ENCODE measurements at regions not wholly inside any gene's neighbourhood (a gene's known extent, or its start where the extent isn't known, plus 50 kb on each side); places are given as distances from the start of the nearest gene placed in this dataset.

- Histone ChIP-seq H3K9me3 (replicated peaks; ENCODE audit: low read length) (no peaks in the 10 kb centered on the region), H3K27me3 (ENCODE audit: control insufficient read depth, insufficient read depth, low read length) (no peaks in the 10 kb centered on the region), H3K4me3 (ENCODE audit: low read length) (no peak overlapping the region), H3K36me3 (ENCODE audit: insufficient read depth, low read length) (no peaks in the 10 kb centered on the region), H3K9ac (ENCODE audit: low read depth, low read length) (peak overlapping the region; percentile 29), H3K4me2 (ENCODE audit: low read length) (peak overlapping the region; percentile 1), H3K4me1 (ENCODE audit: control insufficient read depth, insufficient read depth, low read length) (peaks cover 33% of the 10 kb centered on the region)
Measured at GRCh38 chr4:13980317-13981310, 353.1 kb upstream of the BOD1L1 start.

GRCh38 chr4:13981499-13981898, 354.0 kb upstream of the BOD1L1 start:
- H3K9ac ChIP-seq (ENCODE audit: low read depth, low read length), result no peak overlapping the region
- H3K9me3 ChIP-seq (replicated peaks; ENCODE audit: low read length), result no peaks in the 10 kb centered on the region
- peaks cover 42% of the 10 kb centered on the region for H3K4me1 ChIP-seq (ENCODE audit: control insufficient read depth, insufficient read depth, low read length)
- no peaks in the 10 kb centered on the region for H3K36me3 ChIP-seq (ENCODE audit: insufficient read depth, low read length)
- H3K4me3 ChIP-seq (ENCODE audit: low read length), result no peak overlapping the region
- H3K27me3 ChIP-seq (ENCODE audit: control insufficient read depth, insufficient read depth, low read length), result no peaks in the 10 kb centered on the region
- H3K4me2 ChIP-seq (ENCODE audit: low read length), result no peak overlapping the region

GRCh38 chr4:13982010-13982409, 354.5 kb upstream of the BOD1L1 start:
- H3K4me2 ChIP-seq (ENCODE audit: low read length), result no peak overlapping the region
- no peaks in the 10 kb centered on the region for H3K36me3 ChIP-seq (ENCODE audit: insufficient read depth, low read length)
- H3K9me3 ChIP-seq (replicated peaks; ENCODE audit: low read length), result no peaks in the 10 kb centered on the region
- no peak overlapping the region for H3K4me3 ChIP-seq (ENCODE audit: low read length)
- no peak overlapping the region for H3K9ac ChIP-seq (ENCODE audit: low read depth, low read length)
- H3K4me1 ChIP-seq (ENCODE audit: control insufficient read depth, insufficient read depth, low read length), result peaks cover 47% of the 10 kb centered on the region
- no peaks in the 10 kb centered on the region for H3K27me3 ChIP-seq (ENCODE audit: control insufficient read depth, insufficient read depth, low read length)

- Histone ChIP-seq H3K27me3 (ENCODE audit: control insufficient read depth, insufficient read depth, low read length) (no peaks in the 10 kb centered on the region), H3K4me3 (ENCODE audit: low read length) (no peak overlapping the region), H3K4me2 (ENCODE audit: low read length) (no peak overlapping the region), H3K9me3 (replicated peaks; ENCODE audit: low read length) (no peaks in the 10 kb centered on the region), H3K36me3 (ENCODE audit: insufficient read depth, low read length) (no peaks in the 10 kb centered on the region), H3K4me1 (ENCODE audit: control insufficient read depth, insufficient read depth, low read length) (peaks cover 59% of the 10 kb centered on the region), H3K9ac (ENCODE audit: low read depth, low read length) (no peak overlapping the region)
Measured at GRCh38 chr4:13983189-13983790, 355.8 kb upstream of the BOD1L1 start.

GRCh38 chr4:13984991-13985800, 357.7 kb upstream of the BOD1L1 start:
- Histone ChIP-seq H3K9ac (ENCODE audit: low read depth, low read length) (peak overlapping the region; percentile 47), H3K4me3 (ENCODE audit: low read length) (no peak overlapping the region), H3K9me3 (replicated peaks; ENCODE audit: low read length) (no peaks in the 10 kb centered on the region), H3K27me3 (ENCODE audit: control insufficient read depth, insufficient read depth, low read length) (no peaks in the 10 kb centered on the region), H3K4me2 (ENCODE audit: low read length) (peak overlapping the region; percentile 5), H3K4me1 (ENCODE audit: control insufficient read depth, insufficient read depth, low read length) (peaks cover 73% of the 10 kb centered on the region), H3K36me3 (ENCODE audit: insufficient read depth, low read length) (no peaks in the 10 kb centered on the region)

GRCh38 chr4:13985837-13986236, 358.3 kb upstream of the BOD1L1 start:
- H3K4me3 ChIP-seq (ENCODE audit: low read length), result no peak overlapping the region
- H3K9me3 ChIP-seq (replicated peaks; ENCODE audit: low read length), result no peaks in the 10 kb centered on the region
- peak overlapping the region; percentile 5 for H3K4me2 ChIP-seq (ENCODE audit: low read length)
- peak overlapping the region; percentile 36 for H3K9ac ChIP-seq (ENCODE audit: low read depth, low read length)
- H3K36me3 ChIP-seq (ENCODE audit: insufficient read depth, low read length), result no peaks in the 10 kb centered on the region
- H3K4me1 ChIP-seq (ENCODE audit: control insufficient read depth, insufficient read depth, low read length), result peaks cover 74% of the 10 kb centered on the region
- H3K27me3 ChIP-seq (ENCODE audit: control insufficient read depth, insufficient read depth, low read length), result no peaks in the 10 kb centered on the region

GRCh38 chr4:13986548-13986947, 359.0 kb upstream of the BOD1L1 start:
- Histone ChIP-seq H3K36me3 (ENCODE audit: insufficient read depth, low read length) (no peaks in the 10 kb centered on the region), H3K4me3 (ENCODE audit: low read length) (no peak overlapping the region), H3K9ac (ENCODE audit: low read depth, low read length) (no peak overlapping the region), H3K4me1 (ENCODE audit: control insufficient read depth, insufficient read depth, low read length) (peaks cover 74% of the 10 kb centered on the region), H3K9me3 (replicated peaks; ENCODE audit: low read length) (no peaks in the 10 kb centered on the region), H3K27me3 (ENCODE audit: control insufficient read depth, insufficient read depth, low read length) (no peaks in the 10 kb centered on the region), H3K4me2 (ENCODE audit: low read length) (no peak overlapping the region)

GRCh38 chr4:13988353-13989305, 361.1 kb upstream of the BOD1L1 start:
- Histone ChIP-seq H3K9ac (ENCODE audit: low read depth, low read length) (peak overlapping the region; percentile 79), H3K4me2 (ENCODE audit: low read length) (peak overlapping the region; percentile 65), H3K4me3 (ENCODE audit: low read length) (peak overlapping the region; percentile 27), H3K27me3 (ENCODE audit: control insufficient read depth, insufficient read depth, low read length) (no peaks in the 10 kb centered on the region), H3K9me3 (replicated peaks; ENCODE audit: low read length) (no peaks in the 10 kb centered on the region), H3K36me3 (ENCODE audit: insufficient read depth, low read length) (no peaks in the 10 kb centered on the region), H3K4me1 (ENCODE audit: control insufficient read depth, insufficient read depth, low read length) (peaks cover 82% of the 10 kb centered on the region)

GRCh38 chr4:13989501-13989900, 362.0 kb upstream of the BOD1L1 start:
- Histone ChIP-seq H3K4me1 (ENCODE audit: control insufficient read depth, insufficient read depth, low read length) (peaks cover 79% of the 10 kb centered on the region), H3K4me3 (ENCODE audit: low read length) (peak overlapping the region; percentile 22), H3K9me3 (replicated peaks; ENCODE audit: low read length) (no peaks in the 10 kb centered on the region), H3K4me2 (ENCODE audit: low read length) (peak overlapping the region; percentile 65), H3K36me3 (ENCODE audit: insufficient read depth, low read length) (no peaks in the 10 kb centered on the region), H3K9ac (ENCODE audit: low read depth, low read length) (peak overlapping the region; percentile 79), H3K27me3 (ENCODE audit: control insufficient read depth, insufficient read depth, low read length) (no peaks in the 10 kb centered on the region)

- Histone ChIP-seq H3K9ac (ENCODE audit: low read depth, low read length) (peak overlapping the region; percentile 79), H3K36me3 (ENCODE audit: insufficient read depth, low read length) (no peaks in the 10 kb centered on the region), H3K4me3 (ENCODE audit: low read length) (no peak overlapping the region), H3K4me2 (ENCODE audit: low read length) (peak overlapping the region; percentile 65), H3K9me3 (replicated peaks; ENCODE audit: low read length) (no peaks in the 10 kb centered on the region), H3K27me3 (ENCODE audit: control insufficient read depth, insufficient read depth, low read length) (no peaks in the 10 kb centered on the region), H3K4me1 (ENCODE audit: control insufficient read depth, insufficient read depth, low read length) (peaks cover 65% of the 10 kb centered on the region)
Measured at GRCh38 chr4:13990596-13991589, 363.4 kb upstream of the BOD1L1 start.
